Uterus (tissue), 3 donors: ENCODE measurements at regions not wholly inside any gene's neighbourhood (a gene's known extent, or its start where the extent isn't known, plus 50 kb on each side); places are given as distances from the start of the nearest gene placed in this dataset.

Experiments used
- DNase-seq, 2 donors: peaks; one replicate each; pipeline ENCODE4 v3.0.0-alpha.2; 2019 to 2020
- H3K27ac ChIP-seq, 2 donors: fragments of 200-600 bp; sonication (generic); 1 replicate in 1 of 2; 2 replicates in 1 of 2; pipeline ENCODE4 v1.5.1; 2016 to 2018
- H3K27me3 ChIP-seq, 2 donors: fragments of 200-600 bp; sonication (generic); one replicate each; pipeline ENCODE4 v1.5.1; 2018 to 2019; ENCODE audit warnings: control low read depth in 1 of 2
- H3K36me3 ChIP-seq, 2 donors: fragments of 200-600 bp; sonication (generic); one replicate each; pipeline ENCODE4 v1.5.1; 2019; ENCODE audit warnings: control low read depth in 1 of 2
- H3K4me1 ChIP-seq, 2 donors: fragments of 200-600 bp; sonication (generic); one replicate each; pipeline ENCODE4 v1.5.1; 2018 to 2019; ENCODE audit warnings: control low read depth in 1 of 2
- H3K4me3 ChIP-seq, 2 donors: fragments of 200-600 bp; sonication (generic); 1 replicate in 1 of 2; 2 replicates in 1 of 2; pipeline ENCODE4 v1.5.1; 2018 to 2019; ENCODE audit warnings: mild to moderate bottlenecking in 1 of 2
- H3K9me3 ChIP-seq, 2 donors: fragments of 200-600 bp; sonication (generic); one replicate each; pipeline ENCODE4 v1.5.1; 2019; ENCODE audit warnings: control low read depth in 1 of 2
- CTCF ChIP-seq, 4 experiments: fragments of 200-600 bp in 2 of 4; fragments of 450-650 bp in 2 of 4; sonication (generic) in 2 of 4; IDR thresholded peaks; one replicate each; pipeline ENCODE4 v1.5.1; 2016 to 2019; ENCODE audit warnings: antibody characterized with exemption in 4 of 4, mild to moderate bottlenecking in 2 of 4, moderate library complexity in 1 of 4
- POLR2A ChIP-seq, 2 donors: fragments of 450-650 bp; IDR thresholded peaks; one replicate each; pipeline ENCODE4 v1.6.1; 2016; ENCODE audit warnings: antibody characterized with exemption in 2 of 2, mild to moderate bottlenecking in 1 of 2, moderate library complexity in 1 of 2
- intact Hi-C: fragments of 100-400 bp; cut with DNase I; formaldehyde crosslinking; loops from one replicate; pipeline ENCODE4 v1.15.1; 2023; ENCODE audit warnings: low total_unique reads
- donor health status: DM: yes; HTN: yes; CAD: no.

- Histone ChIP-seq H3K36me3 (no peaks in the 10 kb centered on the region), H3K4me1 (peaks cover 0 to 3% of the 10 kb centered on the region in 2 donors), H3K27me3 (no peaks in the 10 kb centered on the region), H3K4me3 (no peak overlapping the region), H3K27ac (no peak overlapping the region), H3K9me3 (no peaks in the 10 kb centered on the region)
- intact Hi-C loops: no loop called here
- TF ChIP-seq POLR2A (IDR thresholded peaks at IDR 0.05) (no peak), CTCF (IDR thresholded peaks at IDR 0.05) (no peak)
- DNase-seq: no peak
These were observed 272.3 kb downstream of the RAD51AP2 start for GRCh38 chr2:17245906-17246305.

- no peaks in the 10 kb centered on the region for H3K9me3 ChIP-seq
- intact Hi-C loops: no loop called here
- no peak overlapping the region for H3K4me3 ChIP-seq
- TF ChIP-seq CTCF (IDR thresholded peaks at IDR 0.05): no peak
- no peak for TF ChIP-seq POLR2A (IDR thresholded peaks at IDR 0.05)
- DNase-seq: no peak
- peaks cover 0 to 3% of the 10 kb centered on the region in 2 donors for H3K4me1 ChIP-seq
- no peaks in the 10 kb centered on the region for H3K27me3 ChIP-seq
- no peaks in the 10 kb centered on the region for H3K36me3 ChIP-seq
- H3K27ac ChIP-seq: no peak overlapping the region
These were observed 275.3 kb downstream of the RAD51AP2 start for GRCh38 chr2:17242813-17243485.

GRCh38 chr2:17239550-17239949 is 278.7 kb downstream of the RAD51AP2 start:
- Histone ChIP-seq H3K9me3 (no peaks in the 10 kb centered on the region), H3K4me1 (no peaks in the 10 kb centered on the region), H3K27me3 (no peaks in the 10 kb centered on the region), H3K4me3 (no peak overlapping the region), H3K36me3 (no peaks in the 10 kb centered on the region), H3K27ac (no peak overlapping the region)
- TF ChIP-seq POLR2A (IDR thresholded peaks at IDR 0.05): no peak
- no peak for TF ChIP-seq CTCF (IDR thresholded peaks at IDR 0.05)
- DNase-seq: no peak
- intact Hi-C loops: no loop called here

- Histone ChIP-seq H3K36me3 (no peaks in the 10 kb centered on the region), H3K27me3 (no peaks in the 10 kb centered on the region), H3K9me3 (no peaks in the 10 kb centered on the region), H3K27ac (no peak overlapping the region), H3K4me3 (no peak overlapping the region), H3K4me1 (no peaks in the 10 kb centered on the region)
- no peak for TF ChIP-seq POLR2A (IDR thresholded peaks at IDR 0.05)
- no peak for TF ChIP-seq CTCF (IDR thresholded peaks at IDR 0.05)
- no peak for DNase-seq
- intact Hi-C loops: no loop called here
These were observed 283.1 kb downstream of the RAD51AP2 start for GRCh38 chr2:17235167-17235566.

- Histone ChIP-seq H3K4me3 (no peak overlapping the region), H3K4me1 (no peaks in the 10 kb centered on the region), H3K36me3 (no peaks in the 10 kb centered on the region), H3K9me3 (no peaks in the 10 kb centered on the region), H3K27ac (no peak overlapping the region), H3K27me3 (no peaks in the 10 kb centered on the region)
- intact Hi-C loops: no loop called here
- no peak for TF ChIP-seq POLR2A (IDR thresholded peaks at IDR 0.05)
- TF ChIP-seq CTCF (IDR thresholded peaks at IDR 0.05): no peak
- DNase-seq: no peak
These were observed 285.3 kb downstream of the RAD51AP2 start for GRCh38 chr2:17232776-17233556.
